NCI-H524 (cell line): ENCODE measurements at regions not wholly inside any gene's neighbourhood (a gene's known extent, or its start where the extent isn't known, plus 50 kb on each side); places are given as distances from the start of the nearest gene placed in this dataset.
"Not testable (repeated sequence)": the region's sequence is repeated elsewhere in the genome, so short reads cannot be mapped to it uniquely, and the experiment has no call there.

Experiments used
- DNase-seq, 2 experiments: peaks; one replicate each; lab custom pipeline; 2025; lab: John Stamatoyannopoulos, UW

GRCh38 chr1:173300061-173301044 lies 93.2 kb upstream of the TNFSF4 start:
- no peak for DNase-seq

- no peak for DNase-seq
Observed at GRCh38 chr1:173301507-173301906, 94.4 kb upstream of the TNFSF4 start.

GRCh38 chr1:173302366-173302765 lies 95.2 kb upstream of the TNFSF4 start:
- no peak for DNase-seq

GRCh38 chr1:173302890-173303829 lies 96.0 kb upstream of the TNFSF4 start:
- DNase-seq = no peak

GRCh38 chr1:173303984-173304383 lies 96.9 kb upstream of the TNFSF4 start:
- DNase-seq = no peak

GRCh38 chr1:173304529-173305227 lies 97.5 kb upstream of the TNFSF4 start:
- DNase-seq = no peak

- no peak for DNase-seq
Observed at GRCh38 chr1:173307845-173308244, 100.7 kb upstream of the TNFSF4 start.

GRCh38 chr1:173314656-173315055 lies 107.5 kb upstream of the TNFSF4 start:
- DNase-seq = no peak

GRCh38 chr1:173315296-173315695 lies 108.2 kb upstream of the TNFSF4 start:
- no peak for DNase-seq

GRCh38 chr1:173318788-173319187 lies 111.7 kb upstream of the TNFSF4 start:
- no peak for DNase-seq

- not testable (repeated sequence) for DNase-seq
Observed at GRCh38 chr1:173324352-173324751, 117.2 kb upstream of the TNFSF4 start.

GRCh38 chr1:173327987-173328386 lies 120.9 kb upstream of the TNFSF4 start:
- DNase-seq = not testable (repeated sequence)

- no peak for DNase-seq
Observed at GRCh38 chr1:173328961-173329360, 121.8 kb upstream of the TNFSF4 start.

- no peak for DNase-seq
Observed at GRCh38 chr1:173329726-173330125, 122.6 kb upstream of the TNFSF4 start.

GRCh38 chr1:173330149-173330951 lies 123.2 kb upstream of the TNFSF4 start:
- no peak for DNase-seq

GRCh38 chr1:173330952-173331548 lies 123.9 kb upstream of the TNFSF4 start:
- not testable (repeated sequence) for DNase-seq

- DNase-seq = no peak
Observed at GRCh38 chr1:173332026-173332425, 124.9 kb upstream of the TNFSF4 start.

GRCh38 chr1:173333581-173333980 lies 126.5 kb upstream of the TNFSF4 start:
- DNase-seq = no peak

- no peak for DNase-seq
Observed at GRCh38 chr1:173337126-173337525, 130.0 kb upstream of the TNFSF4 start.

- DNase-seq = no peak
Observed at GRCh38 chr1:173341307-173341706, 134.2 kb upstream of the TNFSF4 start.

- DNase-seq = no peak
Observed at GRCh38 chr1:173341971-173342370, 134.8 kb upstream of the TNFSF4 start.
